ENCODE measurements at regions not wholly inside any gene's neighbourhood (a gene's known extent, or its start where the extent isn't known, plus 50 kb on each side); places are given as distances from the start of the nearest gene placed in this dataset.

DNA sequence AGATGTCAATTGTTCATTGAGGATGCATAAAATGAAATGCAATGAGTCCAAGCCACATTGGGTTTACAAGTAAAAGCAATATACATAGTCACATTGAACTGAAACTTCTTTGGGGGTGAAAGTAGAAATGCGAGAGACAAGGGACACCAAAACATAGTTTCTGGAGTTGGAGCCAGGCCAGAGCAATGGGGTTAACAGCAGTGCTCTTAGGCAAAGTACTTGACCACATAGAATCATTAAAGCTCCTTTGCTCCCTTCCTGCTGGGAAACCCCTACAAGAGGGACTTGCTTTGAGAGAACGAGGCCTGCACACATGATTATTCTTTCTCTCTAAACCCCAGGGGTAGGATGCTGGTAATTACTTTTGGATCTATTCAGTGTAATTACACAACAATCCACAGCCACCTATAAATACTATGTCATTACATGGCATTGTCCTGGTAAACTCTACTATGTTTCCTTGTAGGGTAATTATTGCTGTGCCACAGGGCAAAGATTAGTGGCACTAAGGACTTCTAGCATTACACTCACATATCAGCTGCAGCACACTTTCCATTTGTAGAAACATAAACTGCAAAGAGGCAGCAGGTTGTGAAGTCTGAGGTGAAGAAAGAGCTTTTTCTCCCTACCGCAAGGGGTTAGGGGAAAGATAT lies 421.6 kb upstream of the PBX1 start:
- no peaks in the 10 kb centered on the region for H3K9me3 ChIP-seq
- H3K36me3 ChIP-seq (ENCODE audit: low read depth, missing control alignments): no peaks in the 10 kb centered on the region
- no peak for DNase-seq
- WGBS, 2 donors: 84 to 87% methylated on average over 3 of the region's 3 CpGs
- intact Hi-C loops (cut with DNase I; ENCODE audit: low total_unique reads): no loop called here
- TF ChIP-seq, protein P1, sequence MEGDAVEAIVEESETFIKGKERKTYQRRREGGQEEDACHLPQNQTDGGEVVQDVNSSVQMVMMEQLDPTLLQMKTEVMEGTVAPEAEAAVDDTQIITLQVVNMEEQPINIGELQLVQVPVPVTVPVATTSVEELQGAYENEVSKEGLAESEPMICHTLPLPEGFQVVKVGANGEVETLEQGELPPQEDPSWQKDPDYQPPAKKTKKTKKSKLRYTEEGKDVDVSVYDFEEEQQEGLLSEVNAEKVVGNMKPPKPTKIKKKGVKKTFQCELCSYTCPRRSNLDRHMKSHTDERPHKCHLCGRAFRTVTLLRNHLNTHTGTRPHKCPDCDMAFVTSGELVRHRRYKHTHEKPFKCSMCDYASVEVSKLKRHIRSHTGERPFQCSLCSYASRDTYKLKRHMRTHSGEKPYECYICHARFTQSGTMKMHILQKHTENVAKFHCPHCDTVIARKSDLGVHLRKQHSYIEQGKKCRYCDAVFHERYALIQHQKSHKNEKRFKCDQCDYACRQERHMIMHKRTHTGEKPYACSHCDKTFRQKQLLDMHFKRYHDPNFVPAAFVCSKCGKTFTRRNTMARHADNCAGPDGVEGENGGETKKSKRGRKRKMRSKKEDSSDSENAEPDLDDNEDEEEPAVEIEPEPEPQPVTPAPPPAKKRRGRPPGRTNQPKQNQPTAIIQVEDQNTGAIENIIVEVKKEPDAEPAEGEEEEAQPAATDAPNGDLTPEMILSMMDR (IDR thresholded peaks at IDR 0.05): no peak
- TF ChIP-seq POLR2A (IDR thresholded peaks at IDR 0.05): no peak
- H3K4me3 ChIP-seq: no peak overlapping the region
- no peak overlapping the region for H3K27ac ChIP-seq
- H3K4me1 ChIP-seq: no peaks in the 10 kb centered on the region
- H3K27me3 ChIP-seq: no peaks in the 10 kb centered on the region

DNA sequence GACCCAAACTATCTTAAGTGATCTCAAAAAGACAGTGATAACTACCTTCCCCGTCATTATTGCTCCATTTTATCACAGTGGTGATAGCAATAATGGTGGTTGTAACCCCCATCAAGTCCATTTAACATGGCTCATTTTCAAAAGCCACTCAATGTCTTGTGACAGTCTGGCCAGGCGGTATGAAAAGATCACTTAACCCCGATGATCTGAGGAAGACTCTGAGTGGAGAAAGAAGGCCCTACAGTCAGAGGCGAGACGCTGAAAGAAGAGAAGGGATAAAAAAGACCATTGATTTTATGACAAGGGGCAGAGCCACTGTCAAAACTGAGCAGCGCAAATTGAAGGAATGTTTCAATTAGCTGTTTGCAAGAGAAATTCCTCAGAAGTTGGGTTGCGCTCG lies 417.2 kb upstream of the PBX1 start:
- H3K9me3 ChIP-seq: no peaks in the 10 kb centered on the region
- no peak overlapping the region for H3K4me3 ChIP-seq
- no peaks in the 10 kb centered on the region for H3K36me3 ChIP-seq (ENCODE audit: low read depth, missing control alignments)
- no peaks in the 10 kb centered on the region for H3K4me1 ChIP-seq
- intact Hi-C loops (cut with DNase I; ENCODE audit: low total_unique reads): no loop called here
- no peak for DNase-seq
- 79 to 83% methylated on average over 8 of the region's 8 CpGs for WGBS, 2 donors
- H3K27me3 ChIP-seq: no peaks in the 10 kb centered on the region
- TF ChIP-seq POLR2A (IDR thresholded peaks at IDR 0.05): no peak
- TF ChIP-seq, protein P1 (IDR thresholded peaks at IDR 0.05): no peak
- H3K27ac ChIP-seq: no peak overlapping the region

DNA sequence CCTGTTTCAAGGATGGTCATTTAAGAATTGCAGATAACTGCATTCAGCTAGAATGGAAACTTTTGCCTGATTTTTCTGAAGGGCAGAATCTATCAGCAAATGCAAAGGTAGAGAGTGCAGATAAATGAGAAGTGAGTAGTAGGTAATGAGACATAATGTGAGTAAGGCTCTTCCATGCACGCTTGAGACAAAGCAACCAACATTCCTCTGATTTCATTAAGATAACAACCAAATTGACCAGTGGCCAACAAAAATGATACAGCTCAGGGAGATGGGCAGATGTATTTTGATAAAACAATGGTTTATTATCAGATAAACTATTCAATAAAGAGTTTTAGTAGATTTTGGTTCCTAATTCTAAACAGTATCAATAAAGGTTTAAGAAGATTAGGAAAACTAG lies 404.4 kb upstream of the PBX1 start:
- DNase-seq: no peak
- Histone ChIP-seq H3K9me3 (no peaks in the 10 kb centered on the region), H3K36me3 (ENCODE audit: low read depth, missing control alignments) (no peaks in the 10 kb centered on the region), H3K27me3 (no peaks in the 10 kb centered on the region), H3K27ac (no peak overlapping the region), H3K4me1 (peaks cover 3% of the 10 kb centered on the region), H3K4me3 (no peak overlapping the region)
- 66 to 71% methylated on average over 1 of the region's 1 CpG for WGBS, 2 donors
- intact Hi-C loops (cut with DNase I; ENCODE audit: low total_unique reads): no loop called here
- TF ChIP-seq, protein P1 (IDR thresholded peaks at IDR 0.05): no peak
- no peak for TF ChIP-seq POLR2A (IDR thresholded peaks at IDR 0.05)

DNA sequence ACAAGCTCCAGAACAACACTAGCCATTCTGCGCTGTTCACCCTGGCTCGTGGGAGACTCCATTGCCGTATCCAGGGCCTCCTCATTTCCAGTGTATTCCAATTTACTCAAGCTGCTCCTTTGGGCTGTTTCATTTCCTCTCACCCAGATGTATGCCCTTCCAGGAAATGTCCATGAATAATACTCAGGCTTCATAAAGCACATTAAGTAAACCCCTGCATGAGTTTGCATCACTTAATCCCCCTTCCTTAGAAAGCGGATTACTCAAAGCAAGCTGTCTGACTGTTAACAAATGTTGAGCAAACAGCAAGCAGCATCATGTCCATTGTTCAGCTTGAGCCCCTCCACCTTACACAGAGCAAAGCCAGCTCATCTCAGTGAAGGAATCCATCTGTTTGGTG lies 403.6 kb upstream of the PBX1 start:
- 64 to 68% methylated on average over 4 of the region's 4 CpGs for WGBS, 2 donors
- H3K4me1 ChIP-seq: peaks cover 3% of the 10 kb centered on the region
- no peaks in the 10 kb centered on the region for H3K27me3 ChIP-seq
- no peak overlapping the region for H3K27ac ChIP-seq
- no peaks in the 10 kb centered on the region for H3K36me3 ChIP-seq (ENCODE audit: low read depth, missing control alignments)
- intact Hi-C loops (cut with DNase I; ENCODE audit: low total_unique reads): no loop called here
- H3K9me3 ChIP-seq: no peaks in the 10 kb centered on the region
- H3K4me3 ChIP-seq: no peak overlapping the region
- no peak for DNase-seq
- TF ChIP-seq, protein P1 (IDR thresholded peaks at IDR 0.05): no peak
- no peak for TF ChIP-seq POLR2A (IDR thresholded peaks at IDR 0.05)

DNA sequence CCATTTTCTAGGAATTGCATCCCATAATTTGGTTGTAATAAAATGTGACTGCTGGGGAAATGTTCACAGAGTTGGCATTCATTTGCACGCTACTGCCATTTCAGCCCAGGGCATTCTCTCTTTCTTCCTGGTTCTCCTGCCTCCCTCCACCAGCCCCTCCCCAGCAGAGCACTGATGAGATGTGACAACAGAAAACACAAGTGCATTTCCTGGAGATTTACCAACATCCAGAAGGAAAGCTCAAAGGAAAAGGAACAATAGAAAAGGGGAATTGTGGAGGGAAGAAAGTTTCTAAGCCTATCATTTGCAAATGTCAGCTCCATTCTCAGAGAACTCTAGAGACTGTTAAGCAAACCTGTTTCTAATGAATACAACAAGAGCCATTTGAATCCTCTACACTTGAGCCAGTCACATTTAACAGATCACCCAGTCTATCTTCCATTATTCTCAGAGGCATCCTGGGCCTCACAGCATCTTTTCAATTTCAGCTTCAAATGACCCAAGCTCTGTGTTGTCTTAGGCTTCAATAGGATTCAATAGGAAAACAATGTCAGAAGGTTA lies 395.6 kb upstream of the PBX1 start:
- H3K36me3 ChIP-seq (ENCODE audit: low read depth, missing control alignments): no peaks in the 10 kb centered on the region
- WGBS, 2 donors: 88 to 96% methylated on average over 1 of the region's 1 CpG
- no peaks in the 10 kb centered on the region for H3K27me3 ChIP-seq
- no peaks in the 10 kb centered on the region for H3K4me1 ChIP-seq
- no peak overlapping the region for H3K4me3 ChIP-seq
- no peaks in the 10 kb centered on the region for H3K9me3 ChIP-seq
- H3K27ac ChIP-seq: no peak overlapping the region
- no peak for DNase-seq
- intact Hi-C loops (cut with DNase I; ENCODE audit: low total_unique reads): no loop called here
- TF ChIP-seq POLR2A (IDR thresholded peaks at IDR 0.05): no peak
- TF ChIP-seq, protein P1 (IDR thresholded peaks at IDR 0.05): no peak

Measured in testis (tissue), 2 donors.